ENCODE measurements at regions not wholly inside any gene's neighbourhood (a gene's known extent, or its start where the extent isn't known, plus 50 kb on each side); places are given as distances from the start of the nearest gene placed in this dataset.

- TF ChIP-seq CTCF (IDR thresholded peaks at IDR 0.05) (no peak), POLR2AphosphoS5 (IDR thresholded peaks at IDR 0.05) (no peak), POLR2A (IDR thresholded peaks at IDR 0.05) (no peak), EP300 (IDR thresholded peaks at IDR 0.05) (no peak)
These were observed 433.7 kb upstream of the TNP1 start for GRCh38 chr2:217293607-217294006.
